K562 (cell line): ENCODE measurements at regions not wholly inside any gene's neighbourhood (a gene's known extent, or its start where the extent isn't known, plus 50 kb on each side); places are given as distances from the start of the nearest gene placed in this dataset.

Experiments used
- HOXB6 ChIP-seq: fragments of 250-450 bp; sonication (Bioruptor Pico); IDR thresholded peaks from 2 replicates; pipeline ENCODE4 v1.5.1; 2022; ENCODE audit warnings: mild to moderate bottlenecking, borderline replicate concordance
- L3MBTL2 ChIP-seq: fragments of 450-650 bp; IDR thresholded peaks from 2 replicates; pipeline ENCODE4 v1.6.1; 2016; ENCODE audit warnings: mild to moderate bottlenecking, moderate library complexity
- RAD21 ChIP-seq, 2 experiments: fragments of 250-450 bp in 1 of 2; fragments of 450-650 bp in 1 of 2; sonication (Bioruptor Pico) in 1 of 2; formaldehyde crosslinking in 1 of 2; IDR thresholded peaks in 1 of 2; conservative IDR thresholded peaks in 1 of 2; 2 replicates each; pipeline versions ENCODE4 v1.4.0 to v1.8.0; 2020 to 2022; ENCODE audit warnings: mild to moderate bottlenecking in 2 of 2, moderate library complexity in 1 of 2
- SIX5 ChIP-seq, 2 experiments: IDR thresholded peaks; 2 replicates each; pipeline ENCODE4 v1.6.1; 2011; ENCODE audit warnings: low read length in 2 of 2, borderline replicate concordance in 1 of 2, low read depth in 1 of 2, mild to moderate bottlenecking in 1 of 2, moderate library complexity in 1 of 2; ENCODE audit not compliant: insufficient read depth in 1 of 2
- ZNF75A ChIP-seq: fragments of 450-650 bp; formaldehyde crosslinking; IDR thresholded peaks from 2 replicates; pipeline ENCODE4 v1.4.0; 2020; ENCODE audit warnings: mild to moderate bottlenecking
- TF ChIP-seq, protein P1 (sequence below): fragments of 450-650 bp; IDR thresholded peaks from 2 replicates; pipeline ENCODE4 v1.6.1; 2016; ENCODE audit warnings: mild to moderate bottlenecking, moderate library complexity
- TF ChIP-seq, protein P2 (sequence below): IDR thresholded peaks from 2 replicates; pipeline ENCODE4 v1.6.1; 2012; ENCODE audit warnings: low read depth, low read length, improper control_type of control experiment, borderline replicate concordance

DNA sequence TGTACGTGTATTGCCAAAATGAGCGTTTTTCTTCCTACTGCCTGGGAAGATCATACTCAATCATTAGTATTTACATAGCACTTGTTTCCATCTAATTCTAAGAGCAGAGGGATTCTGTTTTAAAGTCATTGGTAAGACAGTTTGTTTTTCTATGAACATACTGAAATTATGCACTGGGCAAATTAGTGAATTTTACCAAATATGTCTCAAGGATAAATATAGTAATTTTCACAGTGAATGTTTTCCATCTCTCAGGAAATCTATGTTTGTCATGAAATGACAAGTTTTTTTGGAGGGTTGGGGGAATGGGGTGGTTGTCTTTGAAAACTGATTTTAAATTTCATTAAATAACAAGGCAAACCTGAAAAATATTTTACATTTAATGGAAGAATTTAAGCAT lies 441.3 kb upstream of the ARRDC3 start (continued):
- TF ChIP-seq, protein P1, sequence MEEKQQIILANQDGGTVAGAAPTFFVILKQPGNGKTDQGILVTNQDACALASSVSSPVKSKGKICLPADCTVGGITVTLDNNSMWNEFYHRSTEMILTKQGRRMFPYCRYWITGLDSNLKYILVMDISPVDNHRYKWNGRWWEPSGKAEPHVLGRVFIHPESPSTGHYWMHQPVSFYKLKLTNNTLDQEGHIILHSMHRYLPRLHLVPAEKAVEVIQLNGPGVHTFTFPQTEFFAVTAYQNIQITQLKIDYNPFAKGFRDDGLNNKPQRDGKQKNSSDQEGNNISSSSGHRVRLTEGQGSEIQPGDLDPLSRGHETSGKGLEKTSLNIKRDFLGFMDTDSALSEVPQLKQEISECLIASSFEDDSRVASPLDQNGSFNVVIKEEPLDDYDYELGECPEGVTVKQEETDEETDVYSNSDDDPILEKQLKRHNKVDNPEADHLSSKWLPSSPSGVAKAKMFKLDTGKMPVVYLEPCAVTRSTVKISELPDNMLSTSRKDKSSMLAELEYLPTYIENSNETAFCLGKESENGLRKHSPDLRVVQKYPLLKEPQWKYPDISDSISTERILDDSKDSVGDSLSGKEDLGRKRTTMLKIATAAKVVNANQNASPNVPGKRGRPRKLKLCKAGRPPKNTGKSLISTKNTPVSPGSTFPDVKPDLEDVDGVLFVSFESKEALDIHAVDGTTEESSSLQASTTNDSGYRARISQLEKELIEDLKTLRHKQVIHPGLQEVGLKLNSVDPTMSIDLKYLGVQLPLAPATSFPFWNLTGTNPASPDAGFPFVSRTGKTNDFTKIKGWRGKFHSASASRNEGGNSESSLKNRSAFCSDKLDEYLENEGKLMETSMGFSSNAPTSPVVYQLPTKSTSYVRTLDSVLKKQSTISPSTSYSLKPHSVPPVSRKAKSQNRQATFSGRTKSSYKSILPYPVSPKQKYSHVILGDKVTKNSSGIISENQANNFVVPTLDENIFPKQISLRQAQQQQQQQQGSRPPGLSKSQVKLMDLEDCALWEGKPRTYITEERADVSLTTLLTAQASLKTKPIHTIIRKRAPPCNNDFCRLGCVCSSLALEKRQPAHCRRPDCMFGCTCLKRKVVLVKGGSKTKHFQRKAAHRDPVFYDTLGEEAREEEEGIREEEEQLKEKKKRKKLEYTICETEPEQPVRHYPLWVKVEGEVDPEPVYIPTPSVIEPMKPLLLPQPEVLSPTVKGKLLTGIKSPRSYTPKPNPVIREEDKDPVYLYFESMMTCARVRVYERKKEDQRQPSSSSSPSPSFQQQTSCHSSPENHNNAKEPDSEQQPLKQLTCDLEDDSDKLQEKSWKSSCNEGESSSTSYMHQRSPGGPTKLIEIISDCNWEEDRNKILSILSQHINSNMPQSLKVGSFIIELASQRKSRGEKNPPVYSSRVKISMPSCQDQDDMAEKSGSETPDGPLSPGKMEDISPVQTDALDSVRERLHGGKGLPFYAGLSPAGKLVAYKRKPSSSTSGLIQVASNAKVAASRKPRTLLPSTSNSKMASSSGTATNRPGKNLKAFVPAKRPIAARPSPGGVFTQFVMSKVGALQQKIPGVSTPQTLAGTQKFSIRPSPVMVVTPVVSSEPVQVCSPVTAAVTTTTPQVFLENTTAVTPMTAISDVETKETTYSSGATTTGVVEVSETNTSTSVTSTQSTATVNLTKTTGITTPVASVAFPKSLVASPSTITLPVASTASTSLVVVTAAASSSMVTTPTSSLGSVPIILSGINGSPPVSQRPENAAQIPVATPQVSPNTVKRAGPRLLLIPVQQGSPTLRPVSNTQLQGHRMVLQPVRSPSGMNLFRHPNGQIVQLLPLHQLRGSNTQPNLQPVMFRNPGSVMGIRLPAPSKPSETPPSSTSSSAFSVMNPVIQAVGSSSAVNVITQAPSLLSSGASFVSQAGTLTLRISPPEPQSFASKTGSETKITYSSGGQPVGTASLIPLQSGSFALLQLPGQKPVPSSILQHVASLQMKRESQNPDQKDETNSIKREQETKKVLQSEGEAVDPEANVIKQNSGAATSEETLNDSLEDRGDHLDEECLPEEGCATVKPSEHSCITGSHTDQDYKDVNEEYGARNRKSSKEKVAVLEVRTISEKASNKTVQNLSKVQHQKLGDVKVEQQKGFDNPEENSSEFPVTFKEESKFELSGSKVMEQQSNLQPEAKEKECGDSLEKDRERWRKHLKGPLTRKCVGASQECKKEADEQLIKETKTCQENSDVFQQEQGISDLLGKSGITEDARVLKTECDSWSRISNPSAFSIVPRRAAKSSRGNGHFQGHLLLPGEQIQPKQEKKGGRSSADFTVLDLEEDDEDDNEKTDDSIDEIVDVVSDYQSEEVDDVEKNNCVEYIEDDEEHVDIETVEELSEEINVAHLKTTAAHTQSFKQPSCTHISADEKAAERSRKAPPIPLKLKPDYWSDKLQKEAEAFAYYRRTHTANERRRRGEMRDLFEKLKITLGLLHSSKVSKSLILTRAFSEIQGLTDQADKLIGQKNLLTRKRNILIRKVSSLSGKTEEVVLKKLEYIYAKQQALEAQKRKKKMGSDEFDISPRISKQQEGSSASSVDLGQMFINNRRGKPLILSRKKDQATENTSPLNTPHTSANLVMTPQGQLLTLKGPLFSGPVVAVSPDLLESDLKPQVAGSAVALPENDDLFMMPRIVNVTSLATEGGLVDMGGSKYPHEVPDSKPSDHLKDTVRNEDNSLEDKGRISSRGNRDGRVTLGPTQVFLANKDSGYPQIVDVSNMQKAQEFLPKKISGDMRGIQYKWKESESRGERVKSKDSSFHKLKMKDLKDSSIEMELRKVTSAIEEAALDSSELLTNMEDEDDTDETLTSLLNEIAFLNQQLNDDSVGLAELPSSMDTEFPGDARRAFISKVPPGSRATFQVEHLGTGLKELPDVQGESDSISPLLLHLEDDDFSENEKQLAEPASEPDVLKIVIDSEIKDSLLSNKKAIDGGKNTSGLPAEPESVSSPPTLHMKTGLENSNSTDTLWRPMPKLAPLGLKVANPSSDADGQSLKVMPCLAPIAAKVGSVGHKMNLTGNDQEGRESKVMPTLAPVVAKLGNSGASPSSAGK, result no peak
- no peak for TF ChIP-seq L3MBTL2
- TF ChIP-seq, protein P2, sequence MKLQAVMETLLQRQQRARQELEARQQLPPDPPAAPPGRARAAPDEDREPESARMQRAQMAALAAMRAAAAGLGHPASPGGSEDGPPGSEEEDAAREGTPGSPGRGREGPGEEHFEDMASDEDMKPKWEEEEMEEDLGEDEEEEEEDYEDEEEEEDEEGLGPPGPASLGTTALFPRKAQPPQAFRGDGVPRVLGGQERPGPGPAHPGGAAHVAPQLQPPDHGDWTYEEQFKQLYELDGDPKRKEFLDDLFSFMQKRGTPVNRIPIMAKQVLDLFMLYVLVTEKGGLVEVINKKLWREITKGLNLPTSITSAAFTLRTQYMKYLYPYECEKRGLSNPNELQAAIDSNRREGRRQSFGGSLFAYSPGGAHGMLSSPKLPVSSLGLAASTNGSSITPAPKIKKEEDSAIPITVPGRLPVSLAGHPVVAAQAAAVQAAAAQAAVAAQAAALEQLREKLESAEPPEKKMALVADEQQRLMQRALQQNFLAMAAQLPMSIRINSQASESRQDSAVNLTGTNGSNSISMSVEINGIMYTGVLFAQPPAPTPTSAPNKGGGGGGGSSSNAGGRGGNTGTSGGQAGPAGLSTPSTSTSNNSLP, result no peak
- no peak for TF ChIP-seq ZNF75A (CRISPR knock-in tag)
- TF ChIP-seq SIX5 (IDR thresholded peaks at IDR 0.05; ENCODE audit: borderline replicate concordance in 1 of 2, insufficient read depth in 1 of 2, low read depth in 1 of 2, low read length in 2 of 2), result no peak
- no peak for TF ChIP-seq HOXB6
- TF ChIP-seq RAD21 (CRISPR knock-in tag; conservative IDR thresholded peaks at IDR 0.05 in 1 of 2, IDR thresholded peaks at IDR 0.05 in 1 of 2), result no peak
- TF ChIP-seq, all 486 proteins: peak for 0
